ENCODE measurements at regions not wholly inside any gene's neighbourhood (a gene's known extent, or its start where the extent isn't known, plus 50 kb on each side); places are given as distances from the start of the nearest gene placed in this dataset.

GRCh38 chr22:34294476-34294875 is 374.2 kb upstream of the LARGE1 start:
- no peak overlapping the region for H3K4me2 ChIP-seq (ENCODE audit: low read length, poor library complexity, severe bottlenecking)
- no peak overlapping the region for H2BK120ac ChIP-seq (ENCODE audit: low read depth, low read length)
- no peak overlapping the region for H2BK15ac ChIP-seq (ENCODE audit: low read depth, poor library complexity, severe bottlenecking)
- H3K9me3 ChIP-seq (ENCODE audit: control insufficient read depth, low read length): no peaks in the 10 kb centered on the region
- H2BK5ac ChIP-seq (ENCODE audit: low read depth, low read length, poor library complexity, severe bottlenecking): no peak overlapping the region
- DNase-seq: no peak
- H3K79me1 ChIP-seq (replicated peaks; ENCODE audit: low read length, poor library complexity, severe bottlenecking): no peaks in the 10 kb centered on the region
- no peaks in the 10 kb centered on the region for H3K36me3 ChIP-seq (ENCODE audit: control insufficient read depth in 1 of 2, insufficient read depth in 2 of 2, low read depth in 1 of 2, low read length in 2 of 2)
- H3K18ac ChIP-seq (ENCODE audit: low read depth in 1 of 2, low read length in 2 of 2): no peak overlapping the region
- no peak overlapping the region for H3K9ac ChIP-seq (ENCODE audit: low read length)
- no peak overlapping the region for H2AK5ac ChIP-seq (ENCODE audit: low read length, severe bottlenecking)
- no peak overlapping the region for H3K4me3 ChIP-seq (ENCODE audit: insufficient read depth in 1 of 2, low read depth in 1 of 2, low read length in 2 of 2)
- H4K91ac ChIP-seq (ENCODE audit: low read length): no peak overlapping the region
- no peaks in the 10 kb centered on the region for H3K27me3 ChIP-seq (ENCODE audit: control insufficient read depth in 1 of 2, insufficient read depth in 1 of 2, low read length in 2 of 2)
- H3K27ac ChIP-seq (ENCODE audit: low read length, poor library complexity, severe bottlenecking): no peak overlapping the region
- H3K23ac ChIP-seq (ENCODE audit: low read length in 2 of 2): no peak overlapping the region
- H2BK12ac ChIP-seq (ENCODE audit: low read length in 2 of 2): no peak overlapping the region
- no peak overlapping the region for H2AFZ ChIP-seq (ENCODE audit: low read depth, low read length)
- WGBS: 51% methylated on average over 5 of the region's 5 CpGs
- no peak overlapping the region for H3K4ac ChIP-seq (ENCODE audit: low read depth in 1 of 2, low read length in 2 of 2)
- no peak overlapping the region for H4K8ac ChIP-seq (ENCODE audit: low read length)
- H3K4me1 ChIP-seq (ENCODE audit: control insufficient read depth, insufficient read depth, low read depth, low read length): no peaks in the 10 kb centered on the region
- H3K14ac ChIP-seq (ENCODE audit: low read length in 2 of 2): no peak overlapping the region

GRCh38 chr22:34294986-34295385 is 374.7 kb upstream of the LARGE1 start:
- no peak overlapping the region for H3K23ac ChIP-seq (ENCODE audit: low read length in 2 of 2)
- H3K4me1 ChIP-seq (ENCODE audit: control insufficient read depth, insufficient read depth, low read depth, low read length): no peaks in the 10 kb centered on the region
- H3K4me2 ChIP-seq (ENCODE audit: low read length, poor library complexity, severe bottlenecking): no peak overlapping the region
- WGBS: 75% methylated on average over 3 of the region's 3 CpGs
- no peaks in the 10 kb centered on the region for H3K79me1 ChIP-seq (replicated peaks; ENCODE audit: low read length, poor library complexity, severe bottlenecking)
- no peak overlapping the region for H2BK120ac ChIP-seq (ENCODE audit: low read depth, low read length)
- no peak overlapping the region for H3K18ac ChIP-seq (ENCODE audit: low read depth in 1 of 2, low read length in 2 of 2)
- H2BK15ac ChIP-seq (ENCODE audit: low read depth, poor library complexity, severe bottlenecking): no peak overlapping the region
- H3K4me3 ChIP-seq (ENCODE audit: insufficient read depth in 1 of 2, low read depth in 1 of 2, low read length in 2 of 2): no peak overlapping the region
- H3K9ac ChIP-seq (ENCODE audit: low read length): no peak overlapping the region
- H3K14ac ChIP-seq (ENCODE audit: low read length in 2 of 2): no peak overlapping the region
- no peaks in the 10 kb centered on the region for H3K27me3 ChIP-seq (ENCODE audit: control insufficient read depth in 1 of 2, insufficient read depth in 1 of 2, low read length in 2 of 2)
- H2AFZ ChIP-seq (ENCODE audit: low read depth, low read length): no peak overlapping the region
- H3K9me3 ChIP-seq (ENCODE audit: control insufficient read depth, low read length): no peaks in the 10 kb centered on the region
- H3K27ac ChIP-seq (ENCODE audit: low read length, poor library complexity, severe bottlenecking): no peak overlapping the region
- H2BK12ac ChIP-seq (ENCODE audit: low read length in 2 of 2): no peak overlapping the region
- no peak overlapping the region for H3K4ac ChIP-seq (ENCODE audit: low read depth in 1 of 2, low read length in 2 of 2)
- no peak for DNase-seq
- no peaks in the 10 kb centered on the region for H3K36me3 ChIP-seq (ENCODE audit: control insufficient read depth in 1 of 2, insufficient read depth in 2 of 2, low read depth in 1 of 2, low read length in 2 of 2)
- no peak overlapping the region for H4K8ac ChIP-seq (ENCODE audit: low read length)
- H2AK5ac ChIP-seq (ENCODE audit: low read length, severe bottlenecking): no peak overlapping the region
- no peak overlapping the region for H2BK5ac ChIP-seq (ENCODE audit: low read depth, low read length, poor library complexity, severe bottlenecking)
- no peak overlapping the region for H4K91ac ChIP-seq (ENCODE audit: low read length)

- no peak overlapping the region for H4K8ac ChIP-seq (ENCODE audit: low read length)
- no peaks in the 10 kb centered on the region for H3K79me1 ChIP-seq (replicated peaks; ENCODE audit: low read length, poor library complexity, severe bottlenecking)
- H3K4me1 ChIP-seq (ENCODE audit: control insufficient read depth, insufficient read depth, low read depth, low read length): no peaks in the 10 kb centered on the region
- no peaks in the 10 kb centered on the region for H3K27me3 ChIP-seq (ENCODE audit: control insufficient read depth in 1 of 2, insufficient read depth in 1 of 2, low read length in 2 of 2)
- no peak overlapping the region for H3K4ac ChIP-seq (ENCODE audit: low read depth in 1 of 2, low read length in 2 of 2)
- H3K36me3 ChIP-seq (ENCODE audit: control insufficient read depth in 1 of 2, insufficient read depth in 2 of 2, low read depth in 1 of 2, low read length in 2 of 2): no peaks in the 10 kb centered on the region
- no peak overlapping the region for H3K9ac ChIP-seq (ENCODE audit: low read length)
- no peak overlapping the region for H3K4me3 ChIP-seq (ENCODE audit: insufficient read depth in 1 of 2, low read depth in 1 of 2, low read length in 2 of 2)
- no peak overlapping the region for H3K14ac ChIP-seq (ENCODE audit: low read length in 2 of 2)
- no peak overlapping the region for H2AFZ ChIP-seq (ENCODE audit: low read depth, low read length)
- H3K18ac ChIP-seq (ENCODE audit: low read depth in 1 of 2, low read length in 2 of 2): no peak overlapping the region
- H2BK120ac ChIP-seq (ENCODE audit: low read depth, low read length): no peak overlapping the region
- no peak overlapping the region for H3K23ac ChIP-seq (ENCODE audit: low read length in 2 of 2)
- H3K4me2 ChIP-seq (ENCODE audit: low read length, poor library complexity, severe bottlenecking): no peak overlapping the region
- no peak overlapping the region for H2BK15ac ChIP-seq (ENCODE audit: low read depth, poor library complexity, severe bottlenecking)
- no peak overlapping the region for H2BK5ac ChIP-seq (ENCODE audit: low read depth, low read length, poor library complexity, severe bottlenecking)
- no peak overlapping the region for H3K27ac ChIP-seq (ENCODE audit: low read length, poor library complexity, severe bottlenecking)
- no peak overlapping the region for H2AK5ac ChIP-seq (ENCODE audit: low read length, severe bottlenecking)
- DNase-seq: no peak
- WGBS: 60% methylated on average over 1 of the region's 2 CpGs
- no peak overlapping the region for H4K91ac ChIP-seq (ENCODE audit: low read length)
- H2BK12ac ChIP-seq (ENCODE audit: low read length in 2 of 2): no peak overlapping the region
- H3K9me3 ChIP-seq (ENCODE audit: control insufficient read depth, low read length): no peaks in the 10 kb centered on the region
Observed at GRCh38 chr22:34296461-34296860, 376.2 kb upstream of the LARGE1 start.

GRCh38 chr22:34297536-34298120 is 377.4 kb upstream of the LARGE1 start:
- H3K9me3 ChIP-seq (ENCODE audit: control insufficient read depth, low read length): no peaks in the 10 kb centered on the region
- no peaks in the 10 kb centered on the region for H3K4me1 ChIP-seq (ENCODE audit: control insufficient read depth, insufficient read depth, low read depth, low read length)
- 85% methylated on average over 1 of the region's 1 CpG for WGBS
- H2BK12ac ChIP-seq (ENCODE audit: low read length in 2 of 2): no peak overlapping the region
- no peak overlapping the region for H3K4ac ChIP-seq (ENCODE audit: low read depth in 1 of 2, low read length in 2 of 2)
- H3K23ac ChIP-seq (ENCODE audit: low read length in 2 of 2): no peak overlapping the region
- no peak overlapping the region for H2BK15ac ChIP-seq (ENCODE audit: low read depth, poor library complexity, severe bottlenecking)
- H4K91ac ChIP-seq (ENCODE audit: low read length): no peak overlapping the region
- no peak overlapping the region for H3K18ac ChIP-seq (ENCODE audit: low read depth in 1 of 2, low read length in 2 of 2)
- no peak for DNase-seq
- no peak overlapping the region for H2BK5ac ChIP-seq (ENCODE audit: low read depth, low read length, poor library complexity, severe bottlenecking)
- H3K27me3 ChIP-seq (ENCODE audit: control insufficient read depth in 1 of 2, insufficient read depth in 1 of 2, low read length in 2 of 2): no peaks in the 10 kb centered on the region
- no peak overlapping the region for H3K27ac ChIP-seq (ENCODE audit: low read length, poor library complexity, severe bottlenecking)
- H3K36me3 ChIP-seq (ENCODE audit: control insufficient read depth in 1 of 2, insufficient read depth in 2 of 2, low read depth in 1 of 2, low read length in 2 of 2): no peaks in the 10 kb centered on the region
- H2AFZ ChIP-seq (ENCODE audit: low read depth, low read length): no peak overlapping the region
- H2AK5ac ChIP-seq (ENCODE audit: low read length, severe bottlenecking): no peak overlapping the region
- no peak overlapping the region for H3K4me2 ChIP-seq (ENCODE audit: low read length, poor library complexity, severe bottlenecking)
- no peak overlapping the region for H2BK120ac ChIP-seq (ENCODE audit: low read depth, low read length)
- H3K14ac ChIP-seq (ENCODE audit: low read length in 2 of 2): no peak overlapping the region
- no peaks in the 10 kb centered on the region for H3K79me1 ChIP-seq (replicated peaks; ENCODE audit: low read length, poor library complexity, severe bottlenecking)
- H3K4me3 ChIP-seq (ENCODE audit: insufficient read depth in 1 of 2, low read depth in 1 of 2, low read length in 2 of 2): no peak overlapping the region
- H4K8ac ChIP-seq (ENCODE audit: low read length): no peak overlapping the region
- no peak overlapping the region for H3K9ac ChIP-seq (ENCODE audit: low read length)

All from mesenchymal stem cell (in vitro differentiated cells and primary cell).